Fibroblast of gingiva (primary cell): ENCODE measurements at regions not wholly inside any gene's neighbourhood (a gene's known extent, or its start where the extent isn't known, plus 50 kb on each side); places are given as distances from the start of the nearest gene placed in this dataset.
"Not testable (repeated sequence)": the region's sequence is repeated elsewhere in the genome, so short reads cannot be mapped to it uniquely, and the experiment has no call there.

Source experiments
- DNase-seq: peaks from one replicate; pipeline ENCODE4 v3.0.0-alpha.2; 2011; ENCODE audit warnings: low read depth

DNA sequence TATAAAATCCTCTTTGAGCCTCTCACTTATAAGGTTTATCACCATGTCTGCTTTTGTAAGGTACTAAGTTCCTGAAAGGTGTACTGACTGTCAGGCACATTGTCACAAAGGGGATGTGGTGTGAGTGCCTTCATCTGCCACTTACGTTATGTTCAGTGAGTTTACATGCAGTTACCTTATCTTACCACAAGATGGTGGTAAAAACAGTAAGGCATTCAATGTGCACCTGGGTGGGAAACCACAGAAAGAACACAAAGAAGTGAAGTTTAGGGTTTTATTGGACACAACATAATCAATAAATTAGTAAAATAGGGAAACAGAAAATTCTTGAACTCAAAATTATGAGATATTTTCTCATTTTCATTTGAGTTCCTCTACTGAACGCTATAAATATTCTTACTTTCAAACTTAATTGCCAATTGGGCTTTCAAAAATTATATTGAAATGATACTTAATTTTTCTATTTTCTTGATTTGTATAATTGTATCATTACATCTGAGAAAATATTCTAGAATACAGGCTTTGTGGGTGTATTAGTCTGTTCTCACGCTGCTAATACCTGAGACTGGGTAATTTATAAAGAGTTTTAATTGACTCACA lies 650.8 kb downstream of the PCDH7 start:
- peak; percentile 17 for DNase-seq

DNA sequence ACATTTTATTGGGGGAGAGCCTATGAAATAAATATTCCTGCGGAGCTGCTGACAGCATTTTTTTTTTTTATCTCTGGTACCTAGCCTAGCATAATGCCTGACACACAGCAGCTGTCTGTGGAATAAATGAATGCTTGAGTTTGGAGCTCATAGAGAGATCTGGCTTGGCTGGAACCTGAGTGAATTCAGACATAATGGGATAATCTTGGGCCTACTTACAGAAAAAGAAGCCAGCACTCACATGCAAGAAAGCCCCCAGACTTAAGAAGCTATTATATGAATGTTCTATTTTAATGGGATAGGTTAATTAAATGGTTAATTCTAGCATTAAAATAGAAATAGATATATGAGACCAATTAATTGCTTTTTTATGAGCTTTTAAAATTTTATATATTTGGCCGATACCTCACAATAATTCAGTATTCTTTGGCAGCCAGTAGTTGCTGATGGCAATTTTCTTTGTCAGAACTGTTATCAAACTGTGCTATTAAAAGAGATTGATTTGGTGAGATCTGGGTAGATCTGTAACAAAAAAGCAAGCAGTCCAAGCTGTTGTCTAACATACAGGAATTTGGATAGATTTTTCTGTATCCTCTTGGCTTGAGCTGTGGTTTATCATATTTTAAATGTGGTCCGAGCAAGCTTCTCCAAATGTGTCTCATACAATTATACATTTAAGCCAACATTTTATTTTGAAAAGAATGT lies 654.2 kb downstream of the PCDH7 start:
- DNase-seq: no peak

GRCh38 chr4:31375936-31376335 lies 655.8 kb downstream of the PCDH7 start:
- DNase-seq: no peak

DNA sequence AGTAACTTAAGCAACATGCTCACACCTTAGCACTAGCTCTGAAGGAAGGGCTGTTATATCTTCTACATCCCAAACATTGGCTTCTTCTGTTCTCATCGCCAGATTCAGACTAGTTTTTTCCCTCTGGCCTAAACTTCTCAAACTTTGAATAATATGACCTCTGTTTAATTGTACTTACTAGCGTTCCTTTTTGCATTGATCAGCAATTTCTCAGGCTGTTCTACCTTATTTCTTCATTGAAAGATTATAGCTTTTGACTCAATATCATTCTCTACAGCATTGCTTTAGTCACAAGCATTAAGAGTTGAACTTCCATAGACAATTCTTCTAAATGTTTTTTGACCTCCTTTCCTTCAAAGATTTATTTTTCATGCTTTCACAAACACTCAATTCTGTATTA lies 659.2 kb downstream of the PCDH7 start:
- no peak for DNase-seq

GRCh38 chr4:31383767-31384166 lies 663.6 kb downstream of the PCDH7 start:
- no peak for DNase-seq

DNA sequence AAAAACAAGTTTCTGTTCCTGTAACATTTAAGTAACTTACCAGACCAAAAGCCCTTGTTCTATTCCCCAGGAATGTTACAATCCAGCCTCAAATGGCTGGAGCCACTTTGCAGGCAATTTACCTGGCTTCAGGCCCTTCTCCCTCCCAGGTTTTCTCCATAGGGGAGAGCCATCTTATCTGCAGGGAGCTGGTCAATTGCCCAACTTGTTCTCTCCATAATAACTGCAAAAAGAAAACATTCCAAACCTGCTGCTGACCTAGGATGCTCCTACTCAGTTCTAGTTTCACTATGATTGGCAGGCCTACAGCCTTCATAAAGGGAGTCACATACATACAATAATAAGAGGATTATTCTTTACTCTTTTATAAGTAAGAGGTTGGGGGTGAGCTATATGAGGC lies 670.7 kb downstream of the PCDH7 start:
- DNase-seq: no peak

GRCh38 chr4:31391976-31392375 lies 671.8 kb downstream of the PCDH7 start:
- no peak for DNase-seq

DNA sequence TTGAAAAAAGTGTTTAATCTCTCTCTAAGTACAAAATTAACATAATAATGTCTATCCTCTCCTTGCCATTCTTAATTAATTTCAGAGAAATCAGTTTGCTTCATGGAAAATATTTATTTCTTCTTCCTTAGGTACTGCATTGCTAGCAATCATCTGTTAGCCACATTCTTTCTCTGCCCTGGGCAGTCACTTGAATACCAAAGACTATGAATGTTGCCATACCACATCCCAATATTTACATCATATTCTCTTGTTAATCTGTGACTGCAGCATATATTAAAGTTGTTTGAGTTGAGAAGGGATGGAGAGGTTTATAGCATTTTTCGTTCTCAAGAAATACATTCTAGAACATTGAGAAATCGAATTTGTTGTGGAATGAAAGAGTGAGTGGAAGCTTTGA lies 672.8 kb downstream of the PCDH7 start:
- peak; percentile 1 for DNase-seq

DNA sequence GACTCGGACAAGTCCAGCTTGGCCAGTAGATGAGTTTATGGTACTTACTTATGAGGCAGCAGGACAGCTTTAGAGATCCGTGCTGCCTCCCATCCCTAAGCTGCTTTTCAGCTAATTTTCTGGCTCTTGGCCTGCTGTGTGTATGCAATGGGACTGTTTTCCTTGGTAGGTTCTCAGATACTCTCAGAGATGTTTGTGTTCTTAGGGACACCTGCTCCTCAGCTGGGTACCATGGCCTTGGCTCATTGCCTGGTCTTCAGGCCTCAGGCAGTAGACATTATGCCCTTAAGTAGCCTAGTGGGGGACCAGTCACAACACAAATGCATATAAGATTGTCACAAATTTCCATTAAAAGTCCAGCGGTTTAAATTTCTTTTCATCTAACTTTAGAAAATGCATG lies 688.0 kb downstream of the PCDH7 start:
- DNase-seq: no peak

DNA sequence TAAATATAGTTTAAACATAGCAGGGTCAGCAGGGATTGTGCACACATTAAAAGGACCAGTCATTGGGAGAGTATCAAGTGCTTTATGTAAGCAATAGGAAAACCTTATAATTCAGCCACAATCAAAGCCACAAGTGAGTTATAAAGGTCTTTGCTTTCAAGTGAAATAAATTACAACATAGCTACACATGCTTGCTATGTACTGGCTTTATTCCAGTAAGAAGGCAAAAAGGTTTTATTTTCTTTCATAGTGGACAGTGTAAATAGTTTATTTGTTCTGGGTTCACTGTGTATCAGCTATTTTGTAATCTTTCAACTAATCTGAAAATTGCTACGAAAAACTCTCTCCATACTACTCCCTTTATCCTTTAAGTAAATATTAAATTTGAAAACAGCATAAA lies 691.4 kb downstream of the PCDH7 start:
- DNase-seq: peak; percentile 73

DNA sequence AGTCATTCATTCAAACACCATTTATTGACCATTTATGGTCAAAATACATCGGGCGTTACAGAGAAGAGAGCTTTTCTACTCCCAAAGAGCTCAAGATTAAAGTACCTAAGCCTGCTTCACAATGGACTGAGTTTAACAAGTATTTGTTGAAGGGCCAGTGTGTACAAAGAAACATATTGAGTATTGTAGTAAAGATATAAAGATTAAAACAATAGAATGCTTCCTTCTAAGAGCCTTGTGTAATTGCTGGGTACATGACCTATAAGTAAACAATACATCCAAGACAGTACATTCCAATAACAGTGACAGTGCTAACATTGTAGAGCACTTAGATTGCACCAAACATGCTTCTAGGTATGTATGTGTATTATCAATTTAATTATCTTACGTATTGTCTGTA lies 695.5 kb downstream of the PCDH7 start:
- DNase-seq: no peak

- DNase-seq: no peak
Observed at GRCh38 chr4:31416498-31416897, 696.3 kb downstream of the PCDH7 start.

DNA sequence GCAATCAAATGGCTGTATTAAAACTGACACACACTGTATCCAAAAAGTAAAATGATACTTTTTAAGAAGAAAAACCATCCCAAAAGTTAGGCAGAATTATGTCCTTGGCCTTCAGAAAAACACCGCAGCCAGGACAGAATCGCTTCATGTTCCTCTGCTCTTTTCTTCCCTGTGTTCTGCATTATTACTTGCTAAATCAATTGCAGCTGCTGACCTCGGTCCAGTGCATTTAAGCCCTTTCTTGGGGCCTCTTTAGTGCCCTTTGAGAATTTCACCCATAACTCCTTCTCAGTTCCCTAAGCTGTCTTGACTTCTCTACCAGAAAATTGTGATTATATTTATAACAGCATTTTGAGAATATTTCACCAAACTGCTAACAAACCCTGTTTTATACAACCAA lies 696.9 kb downstream of the PCDH7 start:
- DNase-seq: peak; percentile 28

DNA sequence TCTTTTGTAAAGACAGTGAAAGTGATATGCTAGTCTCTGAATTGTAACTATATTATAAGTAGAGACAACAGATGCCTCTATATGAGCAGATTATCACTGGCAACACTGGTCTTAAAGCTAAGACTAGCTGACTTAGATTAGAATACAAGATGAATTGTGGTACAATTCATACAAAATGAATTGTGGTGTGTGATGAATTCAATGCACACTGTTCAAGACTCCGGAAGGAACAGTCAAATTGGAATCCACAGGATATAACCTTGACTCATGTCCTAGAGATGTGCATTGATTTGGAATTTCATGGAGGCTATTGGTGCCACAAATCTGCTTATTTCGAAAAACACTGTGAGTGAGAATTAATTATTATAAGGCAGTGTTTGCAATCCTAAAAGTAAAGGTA lies 701.8 kb downstream of the PCDH7 start:
- no peak for DNase-seq

DNA sequence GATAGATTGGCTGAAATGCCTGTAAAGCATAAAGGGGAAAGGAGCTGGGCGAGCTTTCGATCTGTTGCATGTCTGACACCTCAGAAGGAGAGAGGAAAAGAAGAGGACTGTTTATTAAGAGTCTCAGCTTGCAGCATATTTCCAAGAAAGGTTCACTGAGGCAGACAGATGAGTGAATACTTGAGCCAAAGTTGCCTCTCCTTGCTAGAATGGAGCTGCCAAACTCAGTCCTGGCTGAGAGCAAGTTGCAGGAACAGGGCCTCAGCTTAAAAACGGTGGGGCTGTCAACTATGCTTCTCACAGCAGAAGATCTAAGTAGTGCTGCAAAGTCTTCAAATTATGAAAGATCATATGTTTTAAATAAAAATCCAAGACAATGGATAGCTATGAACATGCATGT lies 707.5 kb downstream of the PCDH7 start:
- no peak for DNase-seq

DNA sequence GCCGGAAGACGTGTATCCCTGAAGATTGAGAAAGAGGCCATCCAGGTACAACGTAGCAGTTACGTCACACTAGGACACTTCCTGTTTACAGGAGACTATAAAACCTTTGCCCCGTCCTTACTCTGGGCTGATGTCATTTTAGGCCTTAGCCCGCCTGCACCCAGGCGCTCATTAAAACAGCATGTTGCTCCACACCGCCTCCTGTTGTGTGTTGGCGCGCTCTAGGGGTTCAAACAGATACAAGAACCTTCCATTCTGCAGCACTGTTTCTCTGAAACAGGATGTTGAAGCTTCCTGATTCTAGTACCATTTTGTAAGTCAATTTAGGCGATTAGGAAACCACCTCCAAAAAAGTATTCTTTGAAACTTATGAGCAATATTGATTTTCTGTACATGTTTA lies 722.1 kb downstream of the PCDH7 start:
- DNase-seq: no peak

DNA sequence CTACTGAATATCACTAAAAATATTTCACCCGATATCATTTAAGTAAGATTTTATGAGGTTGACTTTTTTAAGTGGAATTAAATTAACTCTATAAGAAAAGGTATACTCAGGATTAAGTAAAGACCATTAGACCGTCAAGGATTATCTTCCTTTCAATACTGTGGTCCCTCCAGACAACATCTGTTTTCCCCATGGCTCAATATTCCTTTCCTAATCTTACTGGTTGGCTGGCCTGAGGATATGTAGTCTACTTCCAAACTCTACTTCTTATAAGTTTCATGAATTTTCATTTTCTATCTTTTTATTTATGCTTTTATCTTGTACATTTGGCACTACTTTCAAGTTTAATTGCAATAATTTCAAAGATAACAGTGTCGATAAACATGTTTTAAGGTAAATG lies 725.4 kb downstream of the PCDH7 start:
- no peak for DNase-seq

- DNase-seq: no peak
Observed at GRCh38 chr4:31455612-31456011, 735.4 kb downstream of the PCDH7 start.

- DNase-seq: peak; percentile 92
Observed at GRCh38 chr4:31458813-31459212, 738.6 kb downstream of the PCDH7 start.

DNA sequence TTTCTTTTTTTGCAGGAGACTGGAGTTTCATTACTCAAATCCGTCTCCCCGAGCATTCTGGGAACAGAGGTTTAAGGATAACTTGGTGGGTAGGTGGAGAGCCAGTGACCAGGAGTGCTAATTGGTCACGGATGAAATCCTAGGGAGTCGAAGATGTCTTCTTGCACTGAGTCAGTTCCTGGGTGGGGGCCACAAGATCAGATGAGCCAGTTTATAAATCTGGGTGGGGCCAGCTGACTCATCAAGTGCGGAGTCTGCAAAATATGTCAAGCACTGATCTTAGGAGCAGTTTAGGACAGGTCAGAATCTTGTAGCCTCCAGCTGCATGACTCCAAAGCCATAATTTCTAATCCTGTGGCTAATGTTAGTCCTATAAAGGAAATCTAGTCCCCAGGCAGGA lies 741.3 kb downstream of the PCDH7 start:
- DNase-seq: peak; percentile 30

DNA sequence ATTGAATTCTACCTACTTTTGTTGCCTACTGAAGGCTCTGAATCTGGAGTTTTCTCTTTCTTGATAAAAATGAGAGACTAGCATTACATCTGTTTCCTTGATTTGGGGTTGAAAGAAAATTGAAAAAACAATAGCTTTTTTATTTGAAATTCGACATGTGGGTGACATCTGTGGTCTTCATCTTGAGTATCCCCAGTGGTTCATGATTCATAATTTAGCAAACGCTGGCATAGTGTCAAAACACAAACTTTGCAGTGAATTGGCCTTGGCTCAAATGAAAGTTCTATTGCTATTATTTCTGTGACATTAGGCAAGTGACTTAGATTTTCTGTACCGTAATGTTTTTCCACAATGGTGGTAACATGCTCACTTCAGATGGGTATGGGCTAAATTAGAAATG lies 747.6 kb downstream of the PCDH7 start:
- DNase-seq: peak; percentile 74

DNA sequence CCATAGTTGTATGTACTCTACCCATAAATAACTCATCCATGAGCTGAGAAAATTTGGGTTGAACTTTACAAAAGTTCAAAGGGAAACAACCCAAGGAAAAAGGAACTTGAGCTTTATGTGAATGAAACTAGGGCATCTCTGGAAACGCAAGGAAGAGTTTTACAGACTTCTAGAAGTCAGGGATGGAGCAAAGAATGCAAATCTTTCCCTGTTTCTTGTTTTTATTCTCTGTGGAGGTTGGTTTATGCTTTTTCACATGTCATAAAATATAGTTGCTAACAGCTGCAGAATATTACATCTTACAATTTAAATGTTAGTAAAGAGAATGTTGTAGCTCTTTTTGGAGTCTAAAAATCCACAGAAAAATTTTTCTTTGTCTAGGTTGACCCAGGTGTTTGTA lies 754.1 kb downstream of the PCDH7 start:
- DNase-seq: no peak

DNA sequence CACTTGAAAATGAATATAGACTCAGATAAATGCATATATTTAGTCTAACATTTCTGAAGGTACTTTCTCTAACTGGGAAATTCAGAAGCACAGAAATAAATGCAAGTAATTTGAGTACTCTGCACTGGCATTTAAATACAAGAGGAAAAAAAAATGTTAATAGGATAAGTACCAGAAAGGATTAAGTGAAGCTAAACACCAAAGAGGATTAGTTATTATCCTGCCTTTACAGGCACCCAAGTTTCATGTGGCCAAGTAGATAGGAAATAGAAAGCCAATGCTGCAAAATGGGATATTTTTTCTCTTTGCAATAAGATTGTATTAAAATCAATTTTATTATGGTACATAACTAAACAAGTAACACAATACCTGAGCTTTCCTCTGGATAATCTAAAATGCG lies 762.5 kb downstream of the PCDH7 start:
- no peak for DNase-seq

- not testable (repeated sequence) for DNase-seq
Observed at GRCh38 chr4:31499216-31499615, 779.0 kb downstream of the PCDH7 start.
